ENCODE measurements at regions not wholly inside any gene's neighbourhood (a gene's known extent, or its start where the extent isn't known, plus 50 kb on each side); places are given as distances from the start of the nearest gene placed in this dataset.

DNA sequence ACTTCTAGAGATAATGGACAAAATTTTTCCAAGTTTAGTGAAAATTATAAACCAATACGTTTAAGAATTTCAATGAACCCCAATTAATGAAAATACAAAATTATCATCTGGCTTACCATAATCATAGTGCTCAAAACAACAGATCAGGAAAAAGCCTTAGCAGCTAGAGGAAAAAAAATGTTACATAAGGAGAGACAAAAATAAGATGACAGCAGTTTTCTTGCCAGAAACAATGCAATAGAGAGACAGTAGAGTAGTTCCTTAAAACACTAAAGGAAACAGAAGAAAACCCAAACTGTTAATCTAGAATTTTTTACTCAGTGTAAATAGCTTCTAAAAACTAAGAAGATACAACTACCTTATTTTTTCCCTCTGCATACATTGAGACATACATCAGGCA, 341.7 kb upstream of the CHORDC1 start:
- TF ChIP-seq, protein P1, sequence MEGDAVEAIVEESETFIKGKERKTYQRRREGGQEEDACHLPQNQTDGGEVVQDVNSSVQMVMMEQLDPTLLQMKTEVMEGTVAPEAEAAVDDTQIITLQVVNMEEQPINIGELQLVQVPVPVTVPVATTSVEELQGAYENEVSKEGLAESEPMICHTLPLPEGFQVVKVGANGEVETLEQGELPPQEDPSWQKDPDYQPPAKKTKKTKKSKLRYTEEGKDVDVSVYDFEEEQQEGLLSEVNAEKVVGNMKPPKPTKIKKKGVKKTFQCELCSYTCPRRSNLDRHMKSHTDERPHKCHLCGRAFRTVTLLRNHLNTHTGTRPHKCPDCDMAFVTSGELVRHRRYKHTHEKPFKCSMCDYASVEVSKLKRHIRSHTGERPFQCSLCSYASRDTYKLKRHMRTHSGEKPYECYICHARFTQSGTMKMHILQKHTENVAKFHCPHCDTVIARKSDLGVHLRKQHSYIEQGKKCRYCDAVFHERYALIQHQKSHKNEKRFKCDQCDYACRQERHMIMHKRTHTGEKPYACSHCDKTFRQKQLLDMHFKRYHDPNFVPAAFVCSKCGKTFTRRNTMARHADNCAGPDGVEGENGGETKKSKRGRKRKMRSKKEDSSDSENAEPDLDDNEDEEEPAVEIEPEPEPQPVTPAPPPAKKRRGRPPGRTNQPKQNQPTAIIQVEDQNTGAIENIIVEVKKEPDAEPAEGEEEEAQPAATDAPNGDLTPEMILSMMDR (conservative IDR thresholded peaks at IDR 0.05; ENCODE audit: low read depth, low read length), result no peak
- no peak for TF ChIP-seq EZH2 (IDR thresholded peaks at IDR 0.05; ENCODE audit: borderline replicate concordance, low read depth, low read length, poor library complexity, severe bottlenecking)
